K562 (cell line): ENCODE measurements at regions not wholly inside any gene's neighbourhood (a gene's known extent, or its start where the extent isn't known, plus 50 kb on each side); places are given as distances from the start of the nearest gene placed in this dataset.

Experiments used
- ATAC-seq: fragments of 200-7000 bp; cut with Tn5 transposase; 3 replicates; pipeline ENCODE4 v1.9.1; 2020; ENCODE audit warnings: moderate library complexity
- BruUV-seq: library from RNA; stranded (reverse); fragments of 400-500 nt; replicated peaks from 2 replicates; lab custom pipeline; 2021; lab: Mats Ljungman, UMichigan
- CTCF ChIA-PET: fragments of 300-600 bp; formaldehyde crosslinking; extraction: SDS; loops from one replicate; lab custom pipeline; 2021; ENCODE audit warnings: low intra/inter-chr PET ratio; lab: Yijun Ruan, JAX
- POLR2A ChIA-PET: fragments of 300-600, 350-650 bp; sonication (Branson Sonifier 250); formaldehyde crosslinking; extraction: SDS; loops from one replicate; lab custom pipeline; 2021; ENCODE audit warnings: antibody characterized with exemption, inconsistent platforms; lab: Yijun Ruan, JAX
- DNase-seq, 4 experiments: peaks; one replicate each; pipeline versions ENCODE4 v3.0.0 to v3.0.0-alpha.2; 2011 to 2018; ENCODE audit warnings: low spot score in 3 of 4, mixed read lengths in 3 of 4; ENCODE audit errors: extremely low read depth in 1 of 4
- FAIRE-seq: peaks from 2 replicates; lab custom pipeline; 2011; peaks lifted over from hg19 to GRCh38; lab: Jason Lieb, UNC
- H2AFZ ChIP-seq: 2 replicates; pipeline ENCODE4 v1.6.0; 2011; ENCODE audit warnings: low read depth, low read length, control low read depth, inconsistent platforms
- H3K27ac ChIP-seq: fragments of 200-600 bp; 3 replicates; pipeline ENCODE4 v1.8.0; 2011; ENCODE audit warnings: low read depth, mild to moderate bottlenecking, control low read depth, inconsistent platforms, low read length, moderate library complexity, mixed read lengths; ENCODE audit errors: extremely low read depth
- H3K27me3 ChIP-seq, 2 experiments: fragments of 300-600 bp in 1 of 2; 2 replicates in 1 of 2; 3 replicates in 1 of 2; pipeline versions ENCODE4 v1.6.0 to v1.8.0; 2011; ENCODE audit warnings: inconsistent platforms in 2 of 2, low read length in 2 of 2, mild to moderate bottlenecking in 1 of 2, mixed read lengths in 1 of 2, moderate library complexity in 1 of 2; ENCODE audit not compliant: control insufficient read depth in 2 of 2, insufficient read depth in 2 of 2
- H3K36me3 ChIP-seq: fragments of 300-600 bp; 3 replicates; pipeline ENCODE4 v1.8.0; 2011; ENCODE audit warnings: mild to moderate bottlenecking, low read length, inconsistent platforms; ENCODE audit not compliant: control insufficient read depth, insufficient read depth
- H3K4me1 ChIP-seq, 2 experiments: fragments of 200-600 bp in 1 of 2; replicated peaks in 1 of 2; 2 replicates in 1 of 2; 3 replicates in 1 of 2; pipeline versions ENCODE4 v1.5.1 to v1.8.0; 2011; ENCODE audit warnings: inconsistent platforms in 2 of 2, low read length in 2 of 2, mild to moderate bottlenecking in 1 of 2, mixed read lengths in 1 of 2, moderate library complexity in 1 of 2; ENCODE audit not compliant: control insufficient read depth in 2 of 2, insufficient read depth in 2 of 2
- H3K4me2 ChIP-seq: 2 replicates; pipeline ENCODE4 v1.6.1; 2011; ENCODE audit warnings: low read length, control low read depth, inconsistent platforms, mixed read lengths; ENCODE audit not compliant: insufficient read depth
- H3K4me3 ChIP-seq: fragments of 200-600 bp; sonication (generic), shearing (Covaris generic); 2 replicates; pipeline ENCODE4 v1.5.1; 2016; ENCODE audit warnings: control low read depth, inconsistent platforms
- H3K79me2 ChIP-seq: fragments of 200-600 bp; 3 replicates; pipeline ENCODE4 v1.8.0; 2011; ENCODE audit warnings: low read length, inconsistent platforms; ENCODE audit not compliant: control insufficient read depth, insufficient read depth
- H3K9ac ChIP-seq, 2 experiments: 2 replicates each; pipeline versions ENCODE4 v1.6.0 to v1.6.1; 2011; ENCODE audit warnings: low read depth in 2 of 2, low read length in 2 of 2, control low read depth in 1 of 2, inconsistent platforms in 1 of 2, mild to moderate bottlenecking in 1 of 2, mixed read lengths in 1 of 2; ENCODE audit not compliant: insufficient read depth in 1 of 2
- H3K9me1 ChIP-seq: one replicate; pipeline ENCODE4 v1.6.0; 2011; ENCODE audit warnings: inconsistent platforms, mild to moderate bottlenecking, low read length, moderate library complexity; ENCODE audit not compliant: control insufficient read depth, insufficient read depth
- H3K9me3 ChIP-seq: replicated peaks from 2 replicates; pipeline ENCODE4 v1.5.1; 2011; ENCODE audit warnings: low read depth, low read length, inconsistent platforms; ENCODE audit not compliant: control insufficient read depth, insufficient read depth
- H4K20me1 ChIP-seq: replicated peaks from 2 replicates; pipeline ENCODE4 v1.6.1; 2011; ENCODE audit warnings: low read length, inconsistent platforms, mixed read lengths; ENCODE audit not compliant: control insufficient read depth, insufficient read depth
- CBFA2T2 ChIP-seq: fragments of 450-650 bp; conservative IDR thresholded peaks from 2 replicates; pipeline ENCODE4 v1.6.1; 2017; ENCODE audit warnings: mild to moderate bottlenecking
- CBX1 ChIP-seq: sonication (generic); IDR thresholded peaks from 2 replicates; pipeline ENCODE4 v1.6.1; 2016; ENCODE audit warnings: antibody characterized with exemption, low read depth, mild to moderate bottlenecking
- GTF2F1 ChIP-seq: IDR thresholded peaks from 2 replicates; pipeline ENCODE4 v1.6.1; 2011; ENCODE audit warnings: low read depth, low read length, improper control_type of control experiment
- HBP1 ChIP-seq: fragments of 450-650 bp; formaldehyde crosslinking; IDR thresholded peaks from 2 replicates; pipeline ENCODE4 v1.4.0; 2022; ENCODE audit warnings: missing genetic modification characterization
- ILK ChIP-seq: fragments of 450-650 bp; IDR thresholded peaks from 2 replicates; pipeline ENCODE4 v1.6.1; 2016; ENCODE audit warnings: missing genetic modification characterization, low read depth, mild to moderate bottlenecking, missing compliant biosample characterization, moderate library complexity, borderline replicate concordance
- JUND ChIP-seq, 2 experiments: IDR thresholded peaks; 2 replicates in 1 of 2; 3 replicates in 1 of 2; pipeline ENCODE4 v1.6.1; 2011; ENCODE audit warnings: borderline replicate concordance in 2 of 2, low read depth in 2 of 2, low read length in 2 of 2, improper control_type of control experiment in 1 of 2, missing biosample characterization in 1 of 2, missing genetic modification characterization in 1 of 2, missing genetic modification reagents in 1 of 2
- MCM3 ChIP-seq: fragments of 450-650 bp; IDR thresholded peaks from 2 replicates; pipeline ENCODE4 v1.6.1; 2016
- NR2F6 ChIP-seq: fragments of 450-650 bp; formaldehyde crosslinking; IDR thresholded peaks from 2 replicates; pipeline ENCODE4 v1.4.0; 2020; ENCODE audit warnings: mild to moderate bottlenecking
- SMAD4 ChIP-seq: fragments of 250-450 bp; sonication (Bioruptor Pico); conservative IDR thresholded peaks from 2 replicates; pipeline ENCODE4 v1.8.0; 2021; ENCODE audit warnings: inconsistent platforms, mild to moderate bottlenecking, moderate library complexity
- SMARCB1 ChIP-seq: IDR thresholded peaks from 2 replicates; pipeline ENCODE4 v1.6.1; 2011; ENCODE audit warnings: improper control_type of control experiment, low read depth; ENCODE audit not compliant: insufficient read length
- SNAPC5 ChIP-seq: fragments of 250-450 bp; sonication (Bioruptor Pico); IDR thresholded peaks from 2 replicates; pipeline ENCODE4 v1.8.0; 2021; ENCODE audit warnings: moderate library complexity, mild to moderate bottlenecking, inconsistent platforms
- ZNF197 ChIP-seq: fragments of 200-800 bp; sonication (Bioruptor generic); IDR thresholded peaks from 2 replicates; pipeline ENCODE4 v1.6.1; 2016; ENCODE audit warnings: low read depth, missing genetic modification characterization, missing compliant biosample characterization
- ZNF24 ChIP-seq: fragments of 450-650 bp; IDR thresholded peaks from 2 replicates; pipeline ENCODE4 v1.6.1; 2016
- ZNF57 ChIP-seq: fragments of 450-650 bp; formaldehyde crosslinking; IDR thresholded peaks from 2 replicates; pipeline ENCODE4 v1.4.0; 2020; ENCODE audit warnings: mild to moderate bottlenecking, moderate library complexity
- WGBS: fragments of 100-300 bp; shearing (Covaris generic); methylation state at CpG from one replicate; pipeline ENCODE4 v1.1.6; 2016; ENCODE audit warnings: low coverage, mixed read lengths; ENCODE audit not compliant: insufficient coverage; ENCODE audit errors: missing lambda C conversion rate; 5-methylcytosine and 5-hydroxymethylcytosine counted together
- in situ Hi-C: fragments of 300-500 bp; cut with MboI; formaldehyde crosslinking; loops from 4 replicates; pipeline ENCODE4 v1.15.0; 2018; ENCODE audit warnings: inconsistent platforms, mixed read lengths
- intact Hi-C: fragments of 100-400 bp; cut with micrococcal nuclease; formaldehyde crosslinking; loops from 2 replicates; pipeline ENCODE4 v1.14.2; 2022
- TF ChIP-seq, protein P1 (sequence below): fragments of 250-450 bp; sonication (Bioruptor Pico); IDR thresholded peaks from 2 replicates; pipeline ENCODE4 v1.8.0; 2021; ENCODE audit warnings: borderline replicate concordance, mild to moderate bottlenecking, moderate library complexity; ENCODE audit not compliant: poor library complexity, severe bottlenecking
- TF ChIP-seq, protein P2 (sequence below): fragments of 450-650 bp; IDR thresholded peaks from 2 replicates; pipeline ENCODE4 v1.6.1; 2014; ENCODE audit warnings: low read depth, mild to moderate bottlenecking, moderate library complexity, borderline replicate concordance

GRCh38 chr6:152815230-152815872, 64.8 kb downstream of the VIP start:
- TF ChIP-seq NR2F6 (CRISPR knock-in tag) = no peak
- TF ChIP-seq MCM3 = no peak
- no peak for TF ChIP-seq SMAD4 (CRISPR knock-in tag)
- TF ChIP-seq ZNF197 (CRISPR knock-in tag) = no peak
- no peak for TF ChIP-seq ZNF57 (CRISPR knock-in tag)
- TF ChIP-seq, protein P1, sequence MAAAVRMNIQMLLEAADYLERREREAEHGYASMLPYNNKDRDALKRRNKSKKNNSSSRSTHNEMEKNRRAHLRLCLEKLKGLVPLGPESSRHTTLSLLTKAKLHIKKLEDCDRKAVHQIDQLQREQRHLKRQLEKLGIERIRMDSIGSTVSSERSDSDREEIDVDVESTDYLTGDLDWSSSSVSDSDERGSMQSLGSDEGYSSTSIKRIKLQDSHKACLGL (CRISPR knock-in tag) = no peak
- no peak for TF ChIP-seq CBFA2T2
- TF ChIP-seq ZNF24 = no peak
- TF ChIP-seq, protein P2, sequence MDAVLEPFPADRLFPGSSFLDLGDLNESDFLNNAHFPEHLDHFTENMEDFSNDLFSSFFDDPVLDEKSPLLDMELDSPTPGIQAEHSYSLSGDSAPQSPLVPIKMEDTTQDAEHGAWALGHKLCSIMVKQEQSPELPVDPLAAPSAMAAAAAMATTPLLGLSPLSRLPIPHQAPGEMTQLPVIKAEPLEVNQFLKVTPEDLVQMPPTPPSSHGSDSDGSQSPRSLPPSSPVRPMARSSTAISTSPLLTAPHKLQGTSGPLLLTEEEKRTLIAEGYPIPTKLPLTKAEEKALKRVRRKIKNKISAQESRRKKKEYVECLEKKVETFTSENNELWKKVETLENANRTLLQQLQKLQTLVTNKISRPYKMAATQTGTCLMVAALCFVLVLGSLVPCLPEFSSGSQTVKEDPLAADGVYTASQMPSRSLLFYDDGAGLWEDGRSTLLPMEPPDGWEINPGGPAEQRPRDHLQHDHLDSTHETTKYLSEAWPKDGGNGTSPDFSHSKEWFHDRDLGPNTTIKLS = no peak
- no peak for TF ChIP-seq GTF2F1
- no peak for TF ChIP-seq SNAPC5
- TF ChIP-seq ILK = no peak
- no peak for TF ChIP-seq CBX1
- TF ChIP-seq JUND (IDR thresholded peaks at IDR 0.05; ENCODE audit: borderline replicate concordance, low read depth, low read length) = no peak
- TF ChIP-seq JUND (tag; IDR thresholded peaks at IDR 0.05; ENCODE audit: borderline replicate concordance, low read depth, low read length) = no peak
- no peak for TF ChIP-seq SMARCB1
- no peak for TF ChIP-seq HBP1 (CRISPR knock-in tag)
- TF ChIP-seq, all 486 proteins: peak for 0
- Histone ChIP-seq H3K36me3 (no peaks in the 10 kb centered on the region), H4K20me1 (no peaks in the 10 kb centered on the region), H3K79me2 (no peaks in the 10 kb centered on the region), H3K4me2 (no peak overlapping the region), H3K4me3 (no peak overlapping the region), H3K9me1 (no peaks in the 10 kb centered on the region), H3K9ac (no peak overlapping the region), H3K27me3 (no peaks in the 10 kb centered on the region), H3K27ac (no peak overlapping the region), H3K9me3 (no peaks in the 10 kb centered on the region), H3K4me1 (no peaks in the 10 kb centered on the region), H2AFZ (no peak overlapping the region)
- intact Hi-C loops = no loop called here
- ATAC-seq (no peak), FAIRE-seq (no peak), DNase-seq (no peak)
- CTCF ChIA-PET = no interaction called here
- BruUV-seq = no TSS peak
- POLR2A ChIA-PET = interaction anchor here (1.7 kb wide), 1 partner anchor 10 kb away, joined by 4 read pairs; no protein-coding TSS in a partner anchor
- 76% methylated on average over 5 of the region's 5 CpGs for WGBS
- in situ Hi-C loops = no loop called here
